H54 (cell line): ENCODE measurements at regions not wholly inside any gene's neighbourhood (a gene's known extent, or its start where the extent isn't known, plus 50 kb on each side); places are given as distances from the start of the nearest gene placed in this dataset.

Experiments used
- DNase-seq: peaks from one replicate; pipeline ENCODE4 v3.0.0; 2011; ENCODE audit warnings: low spot score, mixed read lengths; ENCODE audit not compliant: insufficient read length
- FAIRE-seq: peaks from 3 replicates; lab custom pipeline; 2011; peaks lifted over from hg19 to GRCh38; lab: Jason Lieb, UNC
- POLR2A ChIP-seq: IDR thresholded peaks from 2 replicates; pipeline ENCODE4 v1.6.1; 2011; ENCODE audit warnings: low read depth, mild to moderate bottlenecking, low read length

GRCh38 chr13:76696370-76696769 lies 189.8 kb downstream of the KCTD12 start:
- FAIRE-seq: no peak
- no peak for DNase-seq
- TF ChIP-seq POLR2A: no peak

- DNase-seq (no peak), FAIRE-seq (no peak)
- TF ChIP-seq POLR2A: no peak
Measured at GRCh38 chr13:76693086-76693485, 193.1 kb downstream of the KCTD12 start.

GRCh38 chr13:76692346-76692745 lies 193.9 kb downstream of the KCTD12 start:
- DNase-seq (no peak), FAIRE-seq (no peak)
- TF ChIP-seq POLR2A: no peak

DNA sequence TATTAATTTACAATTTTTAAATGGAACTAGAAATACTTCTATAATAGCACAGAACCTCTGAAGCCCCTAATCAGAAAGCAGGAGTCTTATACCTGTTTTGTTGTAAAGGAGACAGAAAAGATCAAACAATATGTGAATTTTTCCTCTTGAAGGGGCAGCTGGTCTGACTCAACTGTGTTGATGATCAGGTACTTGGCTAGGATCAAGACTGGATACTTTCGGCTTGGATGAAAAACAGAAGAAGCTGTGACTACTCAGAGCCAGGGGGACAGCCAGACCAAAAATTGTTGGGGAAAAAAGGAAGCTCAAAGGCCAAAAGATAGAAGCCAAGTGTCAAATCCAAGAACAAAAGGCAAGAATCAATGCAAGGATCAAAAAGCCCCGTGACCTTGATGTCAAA lies 195.6 kb downstream of the KCTD12 start:
- no peak for TF ChIP-seq POLR2A
- FAIRE-seq (no peak), DNase-seq (no peak)

GRCh38 chr13:76687467-76687866 lies 198.7 kb downstream of the KCTD12 start:
- TF ChIP-seq POLR2A: no peak
- FAIRE-seq (no peak), DNase-seq (no peak)

DNA sequence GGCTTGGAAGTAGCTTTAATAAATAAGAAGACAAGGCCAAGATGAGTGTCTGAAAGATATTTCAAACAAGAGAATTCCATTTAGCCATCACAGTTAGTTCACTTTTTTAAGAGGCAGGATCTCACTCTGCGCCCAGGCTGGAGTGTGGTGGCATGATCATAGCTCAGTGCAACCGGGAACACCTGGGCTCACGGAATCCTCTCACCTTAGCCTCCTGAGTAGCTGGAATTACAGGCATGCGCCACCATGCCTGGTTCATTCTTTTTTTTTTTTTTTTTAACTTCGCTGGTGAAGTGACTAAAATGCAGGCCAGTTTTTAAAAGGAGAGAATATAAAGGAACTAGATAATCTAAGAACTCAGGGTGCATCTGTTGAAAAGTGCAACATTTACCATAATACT lies 200.3 kb downstream of the KCTD12 start:
- TF ChIP-seq POLR2A: no peak
- FAIRE-seq (no peak), DNase-seq (no peak)

- no peak for TF ChIP-seq POLR2A
- DNase-seq (no peak), FAIRE-seq (no peak)
Measured at GRCh38 chr13:76684336-76684735, 201.9 kb downstream of the KCTD12 start.

- no peak for DNase-seq
- FAIRE-seq: no peak
Measured at GRCh38 chr13:76683854-76684253, 202.4 kb downstream of the KCTD12 start.

GRCh38 chr13:76683168-76683567 lies 203.0 kb downstream of the KCTD12 start:
- no peak for TF ChIP-seq POLR2A
- DNase-seq (no peak), FAIRE-seq (no peak)

More at GRCh38 chr13:76683854-76684253, 202.4 kb downstream of the KCTD12 start:
- TF ChIP-seq POLR2A: no peak

- no peak for DNase-seq
- FAIRE-seq: no peak
- TF ChIP-seq POLR2A: no peak
Measured at GRCh38 chr13:76680112-76680511, 206.1 kb downstream of the KCTD12 start.

DNA sequence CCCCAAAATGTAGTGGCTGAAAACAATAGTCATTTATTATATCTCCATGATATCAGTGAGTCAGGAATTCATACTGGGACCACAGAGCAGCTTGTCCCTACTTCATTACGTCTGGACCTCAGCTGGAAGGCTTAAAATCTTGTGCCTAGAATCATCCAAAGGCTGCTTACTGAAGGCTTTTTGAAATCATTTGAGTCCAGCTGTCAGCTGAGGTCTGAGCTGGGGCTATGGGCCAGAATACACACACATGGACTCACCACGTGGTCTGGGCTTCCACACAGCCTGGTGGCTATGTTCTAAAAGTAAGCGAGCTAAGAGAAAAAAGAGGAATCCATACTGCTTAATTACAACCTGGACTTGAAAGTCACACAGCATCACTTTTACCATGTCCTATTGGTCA lies 209.2 kb downstream of the KCTD12 start:
- TF ChIP-seq POLR2A: no peak
- FAIRE-seq (no peak), DNase-seq (no peak)

DNA sequence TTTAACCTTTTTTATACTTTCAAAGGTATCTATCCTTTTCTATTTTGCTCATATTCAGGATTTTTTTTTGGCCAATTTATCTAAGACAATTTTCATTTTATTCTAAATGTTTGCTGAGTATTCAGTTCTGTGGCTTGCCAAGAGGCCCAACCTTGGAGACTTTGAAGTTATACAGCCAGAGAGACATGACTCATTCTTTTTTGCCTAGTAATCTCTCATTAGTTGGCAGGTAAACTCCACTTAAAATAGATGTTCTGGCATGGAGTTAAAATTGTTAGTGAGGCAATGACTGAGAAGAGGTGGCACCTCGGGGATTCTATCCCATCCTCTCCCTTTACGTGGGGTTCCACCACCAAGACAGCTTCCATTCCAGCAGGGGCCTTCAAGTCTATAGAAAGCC lies 213.8 kb downstream of the KCTD12 start:
- no peak for DNase-seq
- TF ChIP-seq POLR2A: no peak
- no peak for FAIRE-seq

- no peak for FAIRE-seq
- TF ChIP-seq POLR2A: no peak
- DNase-seq: no peak
Measured at GRCh38 chr13:76668716-76669115, 217.5 kb downstream of the KCTD12 start.

DNA sequence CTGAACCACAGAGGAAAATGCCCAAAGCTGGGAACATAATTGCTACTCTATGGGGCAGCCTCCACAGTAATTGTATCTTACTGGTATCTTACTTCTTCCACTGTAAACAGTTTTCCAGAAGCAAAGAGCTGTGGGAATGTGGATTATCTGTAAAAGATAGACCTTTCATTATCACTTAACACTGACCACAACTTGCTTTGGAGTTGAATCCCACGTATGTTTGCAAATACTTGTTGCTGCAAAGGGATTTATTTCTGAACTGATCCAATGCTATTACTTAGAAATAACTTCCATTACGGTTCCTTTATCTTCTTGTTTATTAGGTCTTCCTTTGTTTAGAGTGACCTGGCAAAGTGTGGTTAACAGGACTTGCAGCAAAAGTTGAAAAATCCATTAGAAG lies 218.1 kb downstream of the KCTD12 start:
- DNase-seq (no peak), FAIRE-seq (no peak)
- TF ChIP-seq POLR2A: no peak

DNA sequence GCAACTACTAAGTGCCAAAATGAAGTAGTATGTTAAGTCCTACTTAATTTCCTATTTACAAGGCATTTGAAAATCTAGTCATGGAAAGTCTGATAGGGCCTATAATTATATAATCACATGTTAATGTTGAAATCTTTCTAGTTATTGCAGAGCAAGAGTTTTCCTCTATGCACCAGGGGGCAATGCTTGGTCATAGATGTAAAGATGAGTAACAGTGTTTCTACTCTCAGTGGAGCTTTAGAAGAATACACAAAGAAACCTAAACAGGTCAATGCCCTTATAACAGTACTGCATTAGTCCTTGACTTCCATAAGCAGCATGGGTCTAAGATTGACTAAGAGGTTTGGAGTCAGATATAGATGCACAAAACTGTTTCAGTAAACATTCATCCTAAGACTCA lies 218.7 kb downstream of the KCTD12 start:
- DNase-seq (no peak), FAIRE-seq (no peak)
- TF ChIP-seq POLR2A: no peak
